ENCODE measurements at regions not wholly inside any gene's neighbourhood (a gene's known extent, or its start where the extent isn't known, plus 50 kb on each side); places are given as distances from the start of the nearest gene placed in this dataset.
"Not testable (repeated sequence)": the region's sequence is repeated elsewhere in the genome, so short reads cannot be mapped to it uniquely, and the experiment has no call there.

DNA sequence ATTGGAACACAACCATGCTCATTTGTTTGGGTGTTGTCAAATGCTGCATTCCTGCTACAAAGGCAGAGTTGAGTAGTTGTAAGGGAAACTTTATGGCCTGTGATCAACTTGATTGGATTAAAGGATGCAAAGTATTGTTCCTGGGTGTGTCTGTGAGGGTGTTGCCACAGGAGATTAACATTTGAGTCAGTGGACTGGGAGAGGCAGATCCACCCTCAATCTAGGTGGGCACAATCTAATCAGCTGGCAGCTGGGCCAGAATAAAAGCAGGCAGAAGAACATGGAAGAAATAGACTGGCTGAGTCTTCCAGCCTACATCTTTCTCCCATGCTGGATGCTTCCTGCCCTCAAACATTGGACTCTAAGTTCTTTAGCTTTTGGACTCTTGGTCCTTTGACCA, 145.6 kb upstream of the LMCD1 start:
- DNase-seq (ENCODE audit: low read depth), result not testable (repeated sequence)

DNA sequence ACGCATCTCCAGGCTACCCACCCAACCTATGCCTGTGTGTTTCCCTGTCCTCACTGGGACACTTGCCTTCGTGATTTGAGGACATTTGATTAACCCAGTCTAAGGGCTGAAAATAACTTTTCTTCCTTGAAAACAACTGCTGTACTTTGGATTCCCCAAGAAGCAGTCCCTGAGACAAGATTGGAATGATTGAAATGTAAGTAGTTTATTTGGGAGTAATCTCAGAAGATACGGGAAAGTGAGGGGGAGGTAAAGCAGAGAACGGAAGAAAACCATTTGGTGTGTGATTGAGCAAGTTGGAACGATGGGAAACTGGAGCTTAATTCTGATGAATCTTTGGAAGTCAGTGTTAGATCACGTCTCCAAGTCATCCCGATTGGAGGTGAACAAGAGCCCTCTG, 143.8 kb upstream of the LMCD1 start:
- DNase-seq (ENCODE audit: low read depth), result no peak

DNA sequence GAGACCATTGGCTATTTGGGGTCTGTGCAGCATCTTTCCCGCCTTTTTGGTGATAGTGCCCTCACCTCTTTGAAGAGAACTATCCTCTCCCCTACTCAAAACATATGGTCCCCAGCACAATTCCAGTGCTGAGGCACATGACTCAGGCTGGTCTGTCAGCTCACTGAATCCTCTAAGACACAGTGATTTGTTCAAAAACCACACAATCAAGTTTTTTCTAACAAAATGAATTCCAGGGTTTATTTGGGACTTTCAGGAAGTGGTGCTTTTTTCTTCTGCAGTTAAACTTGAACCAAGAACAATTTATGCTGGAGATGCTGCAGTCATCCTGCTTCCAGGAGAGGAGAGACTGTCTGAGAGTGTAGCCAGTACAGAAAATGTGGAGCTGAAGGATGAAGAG, 142.5 kb upstream of the LMCD1 start:
- no peak for DNase-seq (ENCODE audit: low read depth)

DNA sequence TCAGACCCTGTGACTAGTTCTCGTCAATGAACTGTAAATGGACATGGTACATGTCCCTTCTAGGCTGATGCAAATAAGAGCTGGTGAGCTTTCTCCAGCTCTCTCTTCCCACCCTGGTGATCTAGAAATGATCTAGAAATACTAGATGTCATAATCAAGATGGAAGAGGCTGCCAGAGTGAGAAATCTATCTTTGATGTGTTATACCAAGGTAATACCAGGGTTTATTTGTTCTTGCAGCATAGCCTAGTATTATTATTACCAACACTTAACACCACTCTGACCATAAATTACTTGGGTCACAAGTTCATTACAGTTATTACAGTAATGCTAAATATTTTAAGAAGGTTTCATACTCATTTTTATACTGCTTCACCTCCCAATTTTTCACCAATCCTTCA, 138.4 kb upstream of the LMCD1 start:
- DNase-seq (ENCODE audit: low read depth), result no peak

DNA sequence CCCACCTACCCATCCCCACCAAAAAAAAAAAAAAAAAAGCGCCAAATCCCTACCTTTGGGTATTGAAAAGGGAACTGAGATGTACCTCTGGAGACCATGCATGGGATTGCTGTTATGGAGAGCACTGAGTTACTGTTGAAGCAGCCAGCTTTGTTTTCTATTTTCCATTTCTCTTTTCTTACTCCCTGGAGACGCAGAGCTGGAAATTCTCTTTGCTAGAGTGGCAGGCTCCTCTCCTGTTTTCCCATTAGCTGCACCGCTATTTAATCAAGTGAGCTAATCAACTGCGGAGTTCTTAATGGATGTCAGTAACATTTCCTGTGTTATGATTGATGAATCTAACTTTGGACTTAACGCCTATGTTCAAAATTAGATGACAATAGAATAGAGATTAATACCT, 136.1 kb upstream of the LMCD1 start:
- no peak for DNase-seq (ENCODE audit: low read depth)

DNA sequence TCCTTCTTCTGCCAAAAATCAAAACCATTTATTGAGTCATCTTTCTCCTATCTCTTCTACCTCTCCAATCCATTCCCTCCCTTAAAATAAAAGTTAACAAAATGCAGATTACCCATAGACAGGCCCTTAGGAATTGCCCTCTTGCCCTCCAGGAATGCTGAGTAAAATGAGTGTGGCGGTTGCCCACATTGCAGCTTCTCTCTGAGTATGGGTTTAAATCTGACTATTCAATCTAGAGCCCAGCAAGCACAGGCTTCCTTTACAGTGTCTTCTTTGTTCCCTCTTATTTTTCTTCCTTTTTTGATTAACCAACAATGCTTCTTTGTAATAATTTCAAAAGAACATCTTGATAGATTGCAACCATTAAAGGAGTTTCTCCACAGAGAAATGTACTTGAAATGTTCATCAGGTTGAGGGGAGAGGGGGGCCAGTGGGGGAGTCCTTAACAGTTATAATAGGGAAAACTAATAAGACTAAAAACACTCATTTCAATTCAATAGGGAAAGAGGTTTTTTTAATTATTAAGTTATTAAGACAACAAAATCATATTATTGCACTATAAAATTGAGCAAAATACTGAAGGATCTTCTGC, 135.3 kb upstream of the LMCD1 start:
- no peak for DNase-seq (ENCODE audit: low read depth)

DNA sequence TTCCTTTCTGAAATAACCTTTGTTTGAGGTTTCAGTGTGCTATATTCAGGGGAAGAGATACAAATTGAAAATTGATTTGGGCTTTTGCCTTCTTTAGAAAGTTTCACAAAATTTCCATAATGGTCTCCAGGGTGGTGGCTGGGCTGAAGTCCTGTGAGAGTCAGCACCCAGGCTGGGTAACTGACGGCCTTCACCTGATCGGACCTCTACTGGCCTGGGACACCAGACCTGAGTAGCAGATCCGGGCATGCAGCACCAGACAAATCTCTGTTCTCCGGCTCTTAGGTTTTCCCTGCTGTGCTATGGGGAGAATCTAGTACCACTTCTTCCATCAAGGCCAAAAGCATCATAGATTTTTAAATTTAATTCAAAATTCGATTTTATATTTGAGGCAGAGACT, 133.0 kb upstream of the LMCD1 start:
- DNase-seq (ENCODE audit: low read depth), result no peak

DNA sequence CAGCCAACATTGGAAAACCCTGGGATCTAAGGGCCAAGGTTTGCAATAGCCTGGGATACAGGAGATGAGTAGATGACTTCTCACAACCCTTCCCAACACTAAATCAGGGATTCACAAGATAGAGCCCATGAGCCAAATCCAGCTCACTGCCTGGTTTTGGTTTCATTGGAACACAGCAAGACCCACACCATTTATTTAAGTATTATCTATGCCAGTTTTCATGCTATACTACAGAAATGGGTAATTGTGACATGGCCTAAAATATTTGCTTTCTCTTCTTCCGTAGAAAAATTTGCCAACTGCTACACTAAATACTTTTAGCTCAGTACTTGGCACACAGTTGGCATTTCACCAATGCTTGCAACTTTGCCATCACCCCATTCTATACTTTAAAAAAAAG, 132.0 kb upstream of the LMCD1 start:
- DNase-seq (ENCODE audit: low read depth), result no peak

DNA sequence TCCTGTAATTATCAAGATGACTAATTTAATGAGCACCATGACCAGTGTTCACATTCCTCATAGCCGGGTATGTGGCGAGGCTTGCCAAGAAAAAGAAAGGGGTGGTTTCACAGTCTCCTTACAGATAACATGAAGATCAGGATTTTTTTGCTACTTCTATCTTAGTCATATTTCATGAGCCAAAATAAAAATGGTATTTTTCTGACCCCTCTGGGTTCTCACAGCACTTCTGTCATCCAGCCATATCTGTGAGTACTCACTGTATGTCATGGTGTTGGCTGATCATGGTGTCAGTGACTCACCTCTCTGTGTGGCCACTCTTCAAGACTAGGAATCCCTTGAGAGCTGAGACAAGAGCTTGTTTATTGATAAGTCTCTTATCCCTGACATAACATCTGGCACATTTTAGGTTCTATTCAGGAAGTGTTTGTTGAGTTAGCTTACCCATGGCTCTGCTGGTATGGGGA, 130.5 kb upstream of the LMCD1 start:
- DNase-seq (ENCODE audit: low read depth), result peak; percentile 48

DNA sequence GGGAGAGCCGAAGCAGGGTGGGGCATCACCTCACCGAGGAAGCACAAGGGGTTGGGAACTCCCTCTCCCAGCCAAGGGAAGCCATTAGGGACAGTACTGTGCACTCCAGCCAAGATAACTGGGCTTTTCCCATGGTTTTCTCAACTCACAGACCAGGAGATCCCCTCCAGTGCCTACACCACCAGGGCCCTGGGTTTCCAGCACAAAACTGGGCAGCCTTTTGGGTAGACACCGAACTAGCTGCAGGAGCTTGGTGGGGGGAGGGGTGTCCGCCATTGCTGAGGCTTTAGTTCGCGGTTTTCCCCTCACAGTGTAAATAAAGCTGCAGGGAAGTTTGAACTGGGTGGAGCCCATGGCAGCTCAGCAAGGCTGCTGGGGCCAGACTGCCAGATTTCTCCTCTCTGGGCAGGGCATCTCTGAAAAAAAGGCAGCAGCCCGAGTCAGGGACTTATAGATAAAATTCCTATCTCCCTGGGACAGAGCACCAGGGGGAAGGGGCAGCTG, 129.6 kb upstream of the LMCD1 start:
- DNase-seq (ENCODE audit: low read depth), result no peak

DNA sequence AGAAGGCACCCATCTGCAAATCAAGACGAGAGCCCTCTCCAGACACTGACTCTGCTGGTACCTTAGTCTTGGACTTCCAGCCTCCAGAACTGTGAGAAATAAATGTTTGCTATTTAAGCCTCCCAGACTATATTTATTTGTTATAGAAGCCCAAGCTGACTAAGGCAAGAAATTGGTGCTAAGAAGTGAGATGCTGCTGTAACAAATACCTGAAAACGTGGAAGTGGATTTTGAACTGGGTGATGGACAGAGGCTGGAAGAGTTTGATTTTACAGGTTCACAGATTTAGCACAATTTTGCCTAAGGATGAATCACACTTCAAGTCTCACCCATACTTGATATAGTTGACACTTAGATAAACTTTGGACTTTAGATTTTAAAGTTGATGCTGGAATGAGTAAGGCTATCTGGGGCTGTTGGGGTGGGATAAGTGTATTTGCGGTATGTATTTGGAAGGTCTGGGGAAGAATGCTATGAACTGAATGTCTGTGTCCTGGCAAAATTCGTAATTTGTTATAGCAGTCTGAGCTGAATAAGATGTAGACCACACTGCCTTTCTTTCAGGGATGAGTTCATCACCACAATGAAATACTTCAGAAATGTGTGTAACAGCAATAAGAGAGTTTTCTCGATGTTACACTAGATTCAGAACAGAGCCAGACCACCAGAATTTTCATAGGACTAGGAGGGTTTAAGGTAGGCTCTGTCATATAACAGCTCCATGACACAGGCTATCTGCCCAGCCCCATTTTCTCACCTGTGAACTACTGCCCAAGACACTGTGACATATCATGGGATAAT, 120.5 kb upstream of the LMCD1 start:
- DNase-seq (ENCODE audit: low read depth), result no peak

DNA sequence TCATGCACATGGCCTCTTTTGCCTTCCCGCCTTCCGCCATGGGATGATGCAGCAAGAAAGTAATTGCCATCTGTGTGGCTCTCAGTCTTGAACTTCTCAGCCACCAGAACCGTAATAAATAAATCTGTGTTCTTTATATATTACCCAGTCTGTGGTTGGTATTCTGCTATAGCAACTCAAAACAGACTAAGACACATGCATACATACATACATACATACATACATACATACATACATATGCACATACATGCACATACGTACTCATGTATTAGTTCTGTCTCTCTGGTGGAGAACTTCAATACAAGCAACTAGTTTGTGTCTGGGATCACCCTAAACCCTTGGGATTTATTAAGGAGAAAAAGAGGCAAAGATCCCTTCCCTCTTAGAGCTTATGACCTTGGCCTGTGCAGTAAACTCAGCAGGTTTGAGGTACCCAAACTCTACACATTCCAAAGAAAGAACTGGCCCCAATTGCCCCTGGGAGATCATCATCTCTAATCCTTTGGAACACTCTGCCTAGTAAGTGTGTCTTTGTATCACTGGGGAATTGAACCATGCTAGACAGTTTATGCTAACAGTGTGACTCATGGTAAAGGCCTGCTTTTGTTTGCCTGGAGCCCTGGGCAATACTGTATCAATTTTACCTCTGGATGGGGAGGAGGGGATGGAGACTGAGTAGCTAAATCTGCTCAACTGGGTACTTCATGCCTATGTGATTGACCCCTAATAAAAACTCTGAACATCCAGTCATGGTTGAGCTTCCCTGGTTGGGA, 115.6 kb upstream of the LMCD1 start:
- DNase-seq (ENCODE audit: low read depth), result peak; percentile 3

DNA sequence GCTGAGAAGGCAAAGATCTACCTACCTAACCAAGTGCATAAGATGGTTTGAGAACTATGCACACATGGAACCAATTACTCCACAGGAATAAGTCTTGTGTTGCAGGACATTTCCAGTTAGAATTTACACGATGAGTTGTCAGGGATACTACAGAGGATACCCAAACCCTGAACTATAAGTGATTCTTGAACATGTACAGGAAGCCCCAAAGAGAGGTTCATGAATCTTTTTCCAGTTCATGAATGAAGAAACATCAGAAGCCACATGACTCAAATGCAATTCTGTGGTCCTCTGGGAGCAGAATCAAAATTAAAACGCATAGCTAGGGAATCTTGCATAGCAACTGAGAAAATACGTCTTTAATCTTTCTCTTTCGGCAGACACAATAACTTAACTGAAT, 114.1 kb upstream of the LMCD1 start:
- DNase-seq (ENCODE audit: low read depth), result no peak

DNA sequence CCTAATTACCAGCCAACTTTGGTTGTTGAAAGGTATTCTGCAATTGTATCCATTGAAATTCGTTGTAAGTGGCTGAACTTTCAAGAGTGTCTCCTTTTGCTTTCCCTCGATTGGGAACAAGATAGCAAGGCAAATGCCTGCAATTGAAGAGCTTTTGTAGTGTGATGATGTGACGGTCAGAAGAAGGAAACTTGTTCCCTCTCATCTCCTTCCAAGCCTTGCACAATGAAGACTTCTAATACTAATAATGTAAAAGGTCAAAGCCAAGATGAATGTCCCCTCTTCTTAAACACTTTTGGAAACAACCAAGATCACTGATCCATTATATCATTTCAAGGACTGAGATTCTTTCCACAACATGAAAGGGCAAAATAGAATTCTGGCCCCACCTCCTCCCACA, 101.9 kb upstream of the LMCD1 start:
- no peak for DNase-seq (ENCODE audit: low read depth)

DNA sequence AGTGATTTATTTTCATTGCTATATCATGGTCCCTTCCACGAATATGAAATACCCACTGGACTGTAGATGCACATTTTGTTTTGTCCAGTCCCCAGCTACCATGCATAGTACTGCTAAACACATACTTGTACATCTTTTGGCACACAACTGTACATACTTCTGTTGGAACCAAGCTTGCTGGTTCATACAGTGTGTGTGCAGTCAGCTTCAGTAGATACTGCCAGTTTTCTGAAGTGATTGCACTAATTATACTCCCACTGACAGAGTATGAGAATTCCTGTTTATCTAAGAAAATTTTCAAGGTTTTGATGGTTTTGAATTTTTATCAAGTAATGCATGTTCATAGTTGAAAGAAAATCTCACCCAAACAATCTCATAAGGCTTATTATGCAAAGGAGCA, 100.7 kb upstream of the LMCD1 start:
- no peak for DNase-seq (ENCODE audit: low read depth)

DNA sequence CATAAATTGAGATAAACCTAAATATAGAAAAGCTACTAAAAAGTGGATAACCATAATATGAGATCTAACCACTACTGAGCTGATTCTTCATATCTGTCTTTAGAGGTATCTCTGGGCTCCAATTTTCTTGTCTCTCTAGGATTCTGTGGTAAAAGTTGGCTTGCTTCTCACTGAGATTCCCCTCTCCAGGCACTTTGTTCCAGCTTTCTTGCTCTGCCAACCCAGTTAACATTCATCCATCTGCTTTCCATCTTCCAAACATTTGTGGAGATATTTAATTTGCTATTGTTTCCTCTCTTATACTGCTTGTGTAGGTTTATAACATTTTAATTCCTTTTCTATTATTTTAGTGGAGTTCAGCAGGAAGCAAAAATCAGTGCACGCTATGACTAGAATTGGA, 97.6 kb upstream of the LMCD1 start:
- no peak for DNase-seq (ENCODE audit: low read depth)

DNA sequence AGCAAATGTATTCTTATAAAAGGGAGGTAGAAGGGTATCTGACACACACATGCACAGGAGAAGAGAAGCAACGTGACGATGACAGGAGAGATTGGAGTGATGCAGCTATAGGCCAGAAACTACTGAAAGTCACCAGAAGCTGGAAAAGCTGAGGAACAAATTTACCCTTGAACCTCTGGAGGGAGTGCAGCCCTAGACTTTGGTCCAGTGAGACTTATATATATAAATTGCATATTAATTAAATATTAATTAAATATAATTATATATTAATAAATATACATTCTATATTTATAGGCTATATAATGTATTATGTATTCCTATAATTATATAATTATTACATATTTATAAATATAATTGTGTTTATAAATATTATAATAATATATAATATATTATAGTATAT, 96.5 kb upstream of the LMCD1 start:
- DNase-seq (ENCODE audit: low read depth), result no peak

DNA sequence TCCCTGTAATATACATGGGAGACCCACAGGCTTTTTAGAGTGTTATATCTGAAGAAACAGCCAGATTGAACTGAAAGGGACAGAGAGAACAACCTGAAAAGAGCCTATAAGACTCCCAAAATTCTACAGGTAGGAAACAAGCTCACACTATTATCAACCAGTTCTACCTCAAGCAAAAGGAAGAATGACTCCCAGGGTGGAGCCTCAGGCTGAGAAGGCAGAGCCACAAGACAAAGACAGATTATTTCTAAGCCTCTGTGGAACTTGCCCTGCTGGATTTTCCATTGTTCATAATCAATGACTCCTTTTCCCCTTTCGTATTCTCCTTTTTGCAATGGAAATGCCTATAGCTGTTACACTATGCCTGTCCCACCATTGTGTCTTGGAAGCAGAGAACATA, 95.1 kb upstream of the LMCD1 start:
- DNase-seq (ENCODE audit: low read depth), result no peak

DNA sequence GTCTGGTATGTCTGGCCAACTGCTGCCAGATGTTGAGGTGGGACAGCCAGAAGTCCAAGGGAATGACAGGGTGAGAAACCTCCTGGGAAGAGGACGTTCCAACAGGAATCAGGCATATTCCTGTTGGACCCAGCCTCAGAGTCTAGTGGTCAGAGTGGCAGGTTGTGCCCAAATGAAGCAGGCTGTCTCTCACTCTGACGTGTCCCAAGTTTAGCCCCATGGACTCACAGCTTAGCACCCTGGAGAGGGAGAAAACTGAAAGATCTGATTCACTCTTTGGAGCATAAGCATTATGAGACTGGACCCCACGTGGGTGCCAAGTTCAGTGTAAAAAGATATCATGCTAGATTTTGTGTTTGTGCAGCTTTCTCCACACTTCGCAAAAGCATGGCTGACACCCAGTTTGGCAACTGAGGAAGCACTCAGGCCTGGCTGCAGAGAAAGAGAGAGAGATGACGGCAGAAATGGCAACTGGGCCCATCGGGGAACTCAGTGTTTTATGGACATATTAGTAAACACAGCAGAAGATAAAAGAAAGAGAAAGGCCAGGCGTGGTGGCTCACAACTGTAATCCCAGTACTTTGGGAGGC, 88.2 kb upstream of the LMCD1 start:
- no peak for DNase-seq (ENCODE audit: low read depth)

DNA sequence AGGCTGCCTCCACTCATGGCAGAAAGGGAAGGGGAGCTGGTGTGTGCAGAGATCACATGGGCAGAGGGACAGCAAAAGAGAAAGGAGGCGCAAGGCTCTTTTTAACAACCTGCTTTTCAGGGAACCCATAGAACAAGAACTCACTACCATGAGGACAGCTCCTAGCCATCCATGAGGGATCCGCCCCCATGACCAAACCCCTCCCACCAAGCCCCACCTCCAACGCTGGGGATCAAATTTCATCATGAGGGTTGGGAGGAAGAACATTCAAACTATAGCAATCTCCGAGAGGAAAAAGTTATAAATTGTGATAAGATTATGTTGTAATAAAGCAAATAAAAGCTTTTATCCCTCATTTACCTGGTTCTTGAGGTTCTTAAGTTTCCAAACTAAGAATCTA, 84.7 kb upstream of the LMCD1 start:
- DNase-seq (ENCODE audit: low read depth), result no peak

DNA sequence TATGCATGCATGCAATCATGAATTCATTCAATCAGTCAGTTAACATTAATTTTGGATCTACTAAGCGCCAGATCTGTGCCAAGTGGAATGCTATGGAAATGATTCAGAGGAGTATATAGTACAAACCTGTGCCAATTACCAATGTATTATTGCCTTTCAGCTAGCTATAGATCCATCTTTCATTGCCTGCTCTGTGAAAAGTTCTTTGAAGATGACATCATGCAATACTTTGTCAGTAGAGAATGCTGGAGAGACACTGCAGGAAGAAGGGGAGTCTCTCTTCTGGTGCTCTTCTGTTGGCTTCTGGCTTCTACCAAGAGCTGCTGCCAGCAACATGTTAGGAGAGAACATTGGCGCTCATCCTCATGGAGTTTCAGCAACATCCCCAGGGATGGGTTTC, 81.0 kb upstream of the LMCD1 start:
- no peak for DNase-seq (ENCODE audit: low read depth)

DNA sequence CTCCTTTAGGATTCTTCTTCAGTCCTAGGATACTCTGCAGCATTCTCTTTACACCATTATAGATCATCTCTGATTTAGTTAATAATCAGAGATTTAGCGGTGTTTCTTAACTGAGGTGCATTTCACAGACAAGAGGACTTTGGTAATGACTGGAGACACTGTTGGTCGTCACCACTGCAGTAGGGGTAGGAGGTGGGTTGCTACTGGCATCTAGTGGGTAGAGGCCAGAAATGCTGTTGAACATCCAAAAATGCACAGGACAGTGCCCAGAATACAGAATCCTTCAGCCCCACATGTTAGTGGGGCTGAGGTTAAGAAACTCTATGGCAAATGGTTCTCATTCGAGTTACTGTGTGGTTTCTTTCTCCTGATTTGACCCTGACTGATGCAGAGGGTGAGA, 80.4 kb upstream of the LMCD1 start:
- no peak for DNase-seq (ENCODE audit: low read depth)

DNA sequence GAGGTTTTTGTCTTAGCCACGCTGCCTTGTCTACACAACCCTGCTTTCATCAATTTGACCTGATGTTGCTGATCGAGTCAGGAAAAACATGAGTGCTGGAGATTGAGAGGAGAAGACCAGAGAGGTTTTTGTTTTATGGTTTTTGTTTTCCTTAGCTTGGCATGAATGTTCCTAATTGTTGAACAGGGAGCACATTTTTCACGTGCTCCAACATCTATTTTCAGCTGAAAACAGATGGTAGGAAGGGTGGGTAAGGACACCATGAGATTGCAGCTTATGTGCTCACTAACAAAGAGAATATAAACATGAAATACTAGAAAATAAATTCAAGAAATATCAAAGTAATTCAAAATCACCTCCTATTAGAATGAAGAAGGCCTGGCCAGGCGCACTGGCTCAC, 79.9 kb upstream of the LMCD1 start:
- DNase-seq (ENCODE audit: low read depth), result no peak
